Liver (tissue), 3 donors: ENCODE measurements at regions not wholly inside any gene's neighbourhood (a gene's known extent, or its start where the extent isn't known, plus 50 kb on each side); places are given as distances from the start of the nearest gene placed in this dataset.

Experiments
- ATF3 ChIP-seq: IDR thresholded peaks from 2 replicates; pipeline ENCODE4 v1.6.1; 2016; ENCODE audit warnings: antibody characterized with exemption
- CTCF ChIP-seq: fragments of 150-350 bp; IDR thresholded peaks from 2 replicates; pipeline ENCODE4 v1.5.1; 2017; ENCODE audit warnings: improper control_type of control experiment, low read depth, low read length; ENCODE audit not compliant: missing input control
- GABPA ChIP-seq, 2 donors: IDR thresholded peaks in 1 of 2; conservative IDR thresholded peaks in 1 of 2; 2 replicates each; pipeline ENCODE4 v1.6.1; 2016; ENCODE audit warnings: antibody characterized with exemption in 2 of 2, mild to moderate bottlenecking in 1 of 2, moderate library complexity in 1 of 2
- MAX ChIP-seq: IDR thresholded peaks from 2 replicates; pipeline ENCODE4 v1.6.1; 2016; ENCODE audit warnings: antibody characterized with exemption
- RAD21 ChIP-seq, 2 donors: IDR thresholded peaks; 2 replicates each; pipeline ENCODE4 v1.6.1; 2016; ENCODE audit warnings: antibody characterized with exemption in 2 of 2, mild to moderate bottlenecking in 2 of 2
- RXRA ChIP-seq, 2 donors: IDR thresholded peaks; 2 replicates each; pipeline ENCODE4 v1.6.1; 2017 to 2018; ENCODE audit warnings: antibody characterized with exemption in 2 of 2, mild to moderate bottlenecking in 1 of 2
- SP1 ChIP-seq: IDR thresholded peaks from 2 replicates; pipeline ENCODE4 v1.6.1; 2018; ENCODE audit warnings: antibody characterized with exemption, mild to moderate bottlenecking
- TAF1 ChIP-seq: conservative IDR thresholded peaks from 2 replicates; pipeline ENCODE4 v1.6.1; 2016; ENCODE audit warnings: antibody characterized with exemption, mild to moderate bottlenecking
- YY1 ChIP-seq: IDR thresholded peaks from 2 replicates; pipeline ENCODE4 v1.6.1; 2016; ENCODE audit warnings: antibody characterized with exemption, mild to moderate bottlenecking
- ZBTB33 ChIP-seq: IDR thresholded peaks from 2 replicates; pipeline ENCODE4 v1.6.1; 2016; ENCODE audit warnings: antibody characterized with exemption
- TF ChIP-seq, protein P1 (sequence below): IDR thresholded peaks from 2 replicates; pipeline ENCODE4 v1.6.1; 2016; ENCODE audit warnings: antibody characterized with exemption, mild to moderate bottlenecking
- donor health status: healthy.
- donor health status: healthy.

- TF ChIP-seq CTCF (no peak), YY1 (no peak), ATF3 (no peak), MAX (no peak), ZBTB33 (no peak), RAD21 (IDR thresholded peaks at IDR 0.05) (no peak), GABPA (IDR thresholded peaks at IDR 0.05 in 1 of 2, conservative IDR thresholded peaks at IDR 0.05 in 1 of 2) (no peak), SP1 (no peak), RXRA (IDR thresholded peaks at IDR 0.05) (no peak), TAF1 (no peak)
- TF ChIP-seq, protein P1, sequence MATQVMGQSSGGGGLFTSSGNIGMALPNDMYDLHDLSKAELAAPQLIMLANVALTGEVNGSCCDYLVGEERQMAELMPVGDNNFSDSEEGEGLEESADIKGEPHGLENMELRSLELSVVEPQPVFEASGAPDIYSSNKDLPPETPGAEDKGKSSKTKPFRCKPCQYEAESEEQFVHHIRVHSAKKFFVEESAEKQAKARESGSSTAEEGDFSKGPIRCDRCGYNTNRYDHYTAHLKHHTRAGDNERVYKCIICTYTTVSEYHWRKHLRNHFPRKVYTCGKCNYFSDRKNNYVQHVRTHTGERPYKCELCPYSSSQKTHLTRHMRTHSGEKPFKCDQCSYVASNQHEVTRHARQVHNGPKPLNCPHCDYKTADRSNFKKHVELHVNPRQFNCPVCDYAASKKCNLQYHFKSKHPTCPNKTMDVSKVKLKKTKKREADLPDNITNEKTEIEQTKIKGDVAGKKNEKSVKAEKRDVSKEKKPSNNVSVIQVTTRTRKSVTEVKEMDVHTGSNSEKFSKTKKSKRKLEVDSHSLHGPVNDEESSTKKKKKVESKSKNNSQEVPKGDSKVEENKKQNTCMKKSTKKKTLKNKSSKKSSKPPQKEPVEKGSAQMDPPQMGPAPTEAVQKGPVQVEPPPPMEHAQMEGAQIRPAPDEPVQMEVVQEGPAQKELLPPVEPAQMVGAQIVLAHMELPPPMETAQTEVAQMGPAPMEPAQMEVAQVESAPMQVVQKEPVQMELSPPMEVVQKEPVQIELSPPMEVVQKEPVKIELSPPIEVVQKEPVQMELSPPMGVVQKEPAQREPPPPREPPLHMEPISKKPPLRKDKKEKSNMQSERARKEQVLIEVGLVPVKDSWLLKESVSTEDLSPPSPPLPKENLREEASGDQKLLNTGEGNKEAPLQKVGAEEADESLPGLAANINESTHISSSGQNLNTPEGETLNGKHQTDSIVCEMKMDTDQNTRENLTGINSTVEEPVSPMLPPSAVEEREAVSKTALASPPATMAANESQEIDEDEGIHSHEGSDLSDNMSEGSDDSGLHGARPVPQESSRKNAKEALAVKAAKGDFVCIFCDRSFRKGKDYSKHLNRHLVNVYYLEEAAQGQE = no peak
Observed at GRCh38 chr20:39702701-39703349, 740.7 kb downstream of the DHX35 start.
